Stimulated activated CD8-positive, alpha-beta memory T cell treated with anti-CD3 and anti-CD28 coated beads, Interleukin-2, amount 100 ng/mL, for 1 hour (primary cell): ENCODE measurements at regions not wholly inside any gene's neighbourhood (a gene's known extent, or its start where the extent isn't known, plus 50 kb on each side); places are given as distances from the start of the nearest gene placed in this dataset.

Experiments
- DNase-seq, 2 donors: peaks; one replicate each; pipeline ENCODE4 v3.0.0-alpha.2; 2020; ENCODE audit warnings: low read depth in 2 of 2

DNA sequence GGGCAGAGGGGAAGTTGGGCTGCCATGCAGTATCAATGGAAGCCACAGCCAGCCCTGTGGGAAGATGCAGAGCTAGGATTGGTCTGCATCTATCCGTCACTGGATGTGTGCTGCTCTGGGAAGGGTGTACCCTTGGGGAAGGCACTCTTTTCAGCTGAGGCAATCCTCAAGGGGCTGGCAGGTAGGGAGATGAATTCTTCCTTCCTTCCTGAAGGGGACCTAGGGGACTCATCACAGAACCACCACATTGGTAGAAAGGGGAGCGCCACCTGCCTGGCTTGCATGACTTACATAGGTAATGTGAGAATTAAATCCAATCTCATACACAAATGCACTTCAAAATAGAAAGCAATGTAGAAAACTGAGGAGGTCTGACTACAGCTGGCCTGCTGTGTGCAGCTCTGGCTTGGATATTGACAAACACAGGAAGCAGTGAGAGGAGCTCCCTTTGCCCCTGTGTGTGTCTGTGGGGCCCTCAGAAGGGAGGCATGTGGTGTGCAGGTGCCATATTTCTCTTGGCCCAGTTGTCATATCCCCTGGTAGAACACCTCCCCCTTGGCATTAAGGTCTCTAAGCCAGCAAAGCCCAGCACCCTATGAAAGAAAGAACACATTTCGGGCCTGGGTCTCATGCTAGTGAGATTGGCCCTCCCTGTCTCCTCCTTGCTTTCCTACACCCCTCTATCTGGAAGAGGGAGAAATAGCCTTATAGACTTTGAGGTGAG lies 260.3 kb upstream of the MOCS1 start:
- no peak for DNase-seq

DNA sequence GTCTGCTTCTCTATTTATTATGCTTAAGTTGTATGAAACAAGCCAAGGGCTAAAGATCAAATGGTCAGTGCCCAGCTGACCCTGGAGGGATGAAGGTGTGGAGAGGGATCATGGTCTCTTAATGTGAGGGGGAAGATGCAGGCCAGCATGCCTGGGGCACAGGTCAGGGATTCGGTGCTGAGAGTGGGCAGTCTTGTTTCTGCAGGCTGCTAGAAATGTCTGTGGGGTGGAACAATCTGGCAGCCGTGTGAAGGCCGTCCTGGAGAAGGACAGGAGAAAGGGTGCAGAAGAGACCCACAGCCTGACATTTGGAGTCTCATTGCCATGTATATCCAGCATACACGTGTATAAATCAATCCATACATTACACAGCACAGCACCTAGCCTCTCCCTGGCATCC lies 258.3 kb upstream of the MOCS1 start:
- DNase-seq: no peak

- no peak for DNase-seq
These were observed 254.7 kb upstream of the MOCS1 start for GRCh38 chr6:40188931-40189330.

- DNase-seq: no peak
These were observed 253.4 kb upstream of the MOCS1 start for GRCh38 chr6:40187535-40188144.

- DNase-seq: no peak
These were observed 251.2 kb upstream of the MOCS1 start for GRCh38 chr6:40185486-40185885.

DNA sequence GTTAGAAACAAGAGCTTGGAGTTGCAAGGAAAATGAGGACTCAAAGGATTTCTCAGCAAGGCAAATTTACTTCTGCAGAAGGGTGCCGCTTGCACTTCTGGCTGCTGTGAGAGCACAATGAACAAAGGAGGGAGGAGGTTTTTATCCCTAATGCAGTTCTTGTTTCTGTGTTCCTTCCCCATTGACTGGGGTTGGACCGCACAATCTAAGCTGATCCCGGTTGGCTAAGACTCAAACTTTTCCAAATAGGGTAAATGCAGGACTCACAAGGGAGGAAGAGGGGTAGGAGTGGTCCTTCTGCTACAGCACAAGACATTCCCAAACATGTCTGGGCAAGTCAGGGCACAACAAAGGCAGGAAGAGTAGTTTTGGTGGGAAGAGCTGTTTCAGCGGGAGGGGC lies 249.6 kb upstream of the MOCS1 start:
- no peak for DNase-seq

- no peak for DNase-seq
These were observed 247.1 kb upstream of the MOCS1 start for GRCh38 chr6:40181367-40181766.

- DNase-seq: no peak
These were observed 246.0 kb upstream of the MOCS1 start for GRCh38 chr6:40180271-40180670.

DNA sequence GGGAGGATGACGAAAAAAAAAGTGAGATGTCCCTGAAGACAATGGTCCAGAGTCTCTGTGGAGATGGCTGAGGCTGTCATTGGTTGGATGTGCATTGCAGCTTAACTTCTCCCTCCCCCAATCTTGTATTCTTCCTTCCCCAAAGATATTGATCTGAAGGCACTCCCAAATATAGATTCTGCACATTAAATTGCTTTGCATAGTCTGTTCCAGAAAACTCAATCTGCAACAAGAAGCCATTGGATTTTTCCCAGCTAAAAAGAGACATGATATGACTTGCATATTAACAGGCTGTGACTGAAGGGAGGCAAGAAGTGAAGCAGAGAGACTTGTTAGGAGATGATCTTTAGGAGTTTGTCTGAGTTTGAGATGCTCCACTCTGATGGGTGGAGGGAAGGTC lies 245.2 kb upstream of the MOCS1 start:
- DNase-seq: no peak

- no peak for DNase-seq
These were observed 243.3 kb upstream of the MOCS1 start for GRCh38 chr6:40177598-40177997.

GRCh38 chr6:40176152-40176551 lies 241.9 kb upstream of the MOCS1 start:
- DNase-seq: no peak

- DNase-seq: no peak
These were observed 238.0 kb upstream of the MOCS1 start for GRCh38 chr6:40172272-40172671.

DNA sequence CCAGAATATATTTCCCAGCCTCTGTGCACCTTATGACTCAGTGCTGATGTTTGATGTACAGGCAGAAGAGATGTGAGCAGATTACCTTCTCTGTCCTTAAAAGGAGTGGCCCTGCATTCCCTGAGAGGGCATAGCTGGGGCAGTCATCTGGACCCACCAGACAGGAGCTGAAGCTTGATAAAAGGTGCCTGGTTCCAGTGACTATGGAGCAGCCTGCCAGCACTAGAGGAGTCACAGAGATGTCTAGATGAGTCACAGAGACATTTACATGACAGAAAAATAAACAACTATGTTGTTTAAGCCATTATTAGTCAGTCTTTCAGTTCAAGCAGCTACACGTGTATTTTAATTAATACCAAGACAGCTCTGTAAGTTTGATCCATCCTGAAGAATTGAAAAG lies 237.1 kb upstream of the MOCS1 start:
- no peak for DNase-seq

- DNase-seq: no peak
These were observed 236.6 kb upstream of the MOCS1 start for GRCh38 chr6:40170856-40171255.

GRCh38 chr6:40169878-40170277 lies 235.6 kb upstream of the MOCS1 start:
- no peak for DNase-seq

DNA sequence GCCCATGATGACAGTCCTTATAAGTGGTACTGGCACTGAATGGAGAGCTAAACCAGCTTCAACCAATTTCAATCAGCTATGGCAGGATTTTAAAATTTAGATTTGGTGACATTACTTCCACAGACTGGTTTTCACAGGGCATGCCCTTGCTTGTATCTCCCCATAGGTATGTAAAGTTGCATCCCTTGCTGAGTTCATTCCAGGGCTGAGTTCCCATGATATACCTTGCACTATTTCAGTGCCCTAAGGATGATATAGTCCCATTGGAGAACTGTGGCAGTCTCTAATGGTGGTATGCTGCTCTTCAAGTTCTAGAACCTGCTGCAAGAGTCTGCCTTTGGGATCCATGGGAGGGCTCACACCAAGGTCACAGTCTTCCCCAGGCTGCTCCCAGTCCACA lies 232.7 kb upstream of the MOCS1 start:
- no peak for DNase-seq

DNA sequence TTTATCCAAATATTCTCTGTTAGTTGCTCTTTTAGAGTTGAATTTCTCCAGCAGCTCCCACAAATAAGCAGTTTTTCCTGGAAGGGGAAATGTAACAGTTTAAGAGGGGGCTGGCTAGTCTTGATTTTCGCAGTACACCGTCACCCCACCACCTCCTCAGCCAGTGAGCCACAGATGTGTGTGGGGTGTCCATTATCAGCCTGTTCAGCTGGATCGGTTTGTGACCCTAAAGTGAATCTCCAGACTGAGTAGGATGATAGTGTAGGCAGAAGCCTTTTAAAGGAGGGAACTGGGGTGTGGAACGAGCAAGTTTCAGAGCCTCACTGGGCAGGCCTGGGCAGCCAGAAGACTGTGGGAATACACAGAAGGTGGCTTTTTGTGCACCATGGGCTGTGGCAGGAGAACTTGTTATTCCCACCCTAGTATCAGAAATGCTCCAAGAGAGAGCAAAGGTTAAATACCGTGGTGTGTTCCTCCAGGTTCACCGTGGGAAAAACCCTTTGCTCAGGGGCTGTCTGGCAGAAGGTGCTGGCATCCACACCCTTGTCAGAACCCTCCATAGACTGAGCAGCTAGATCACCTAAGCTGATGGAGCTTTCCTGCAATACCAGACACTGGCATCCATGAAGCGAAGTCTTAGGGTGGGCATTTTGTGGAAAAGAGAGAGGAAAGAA lies 230.9 kb upstream of the MOCS1 start:
- no peak for DNase-seq

GRCh38 chr6:40164345-40164755 lies 230.1 kb upstream of the MOCS1 start:
- DNase-seq: no peak

DNA sequence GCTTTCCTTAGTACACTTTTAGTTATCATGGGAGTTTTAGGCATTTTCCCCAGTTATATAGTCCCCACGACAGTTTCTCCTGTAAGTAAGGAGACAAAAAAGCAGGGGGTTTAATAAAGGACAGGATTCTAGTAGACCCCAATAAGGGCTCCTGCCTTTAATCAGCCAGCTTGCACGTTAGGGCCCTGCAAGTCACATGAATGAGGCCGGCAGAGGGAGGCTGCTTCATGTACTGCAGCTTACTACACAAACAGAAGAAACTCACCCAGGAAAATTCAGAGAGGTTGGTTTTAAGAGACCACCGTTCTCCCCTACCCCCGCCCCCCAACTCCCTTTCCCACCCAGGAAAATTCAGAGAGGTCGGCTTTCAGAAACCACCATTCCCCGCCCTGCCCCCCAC lies 229.7 kb upstream of the MOCS1 start:
- DNase-seq: no peak

DNA sequence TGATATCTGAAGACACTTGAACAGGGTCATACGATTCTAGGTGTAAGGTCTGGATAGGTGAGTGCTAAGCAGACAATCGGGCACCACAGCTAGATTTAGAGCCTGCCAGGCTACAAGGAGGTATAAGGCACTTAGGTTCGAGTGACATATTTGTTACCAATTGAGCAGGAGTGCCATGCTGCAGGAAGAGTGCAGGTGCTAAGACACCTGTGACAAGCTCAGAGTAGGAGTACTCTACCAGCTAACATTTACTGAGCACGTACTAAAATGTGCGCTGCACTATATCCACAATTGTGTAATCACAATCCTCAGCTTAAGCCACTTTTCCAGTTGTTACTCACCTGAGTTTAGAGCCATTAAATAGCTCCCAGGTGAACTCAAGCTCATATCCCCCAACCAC lies 227.8 kb upstream of the MOCS1 start:
- no peak for DNase-seq

DNA sequence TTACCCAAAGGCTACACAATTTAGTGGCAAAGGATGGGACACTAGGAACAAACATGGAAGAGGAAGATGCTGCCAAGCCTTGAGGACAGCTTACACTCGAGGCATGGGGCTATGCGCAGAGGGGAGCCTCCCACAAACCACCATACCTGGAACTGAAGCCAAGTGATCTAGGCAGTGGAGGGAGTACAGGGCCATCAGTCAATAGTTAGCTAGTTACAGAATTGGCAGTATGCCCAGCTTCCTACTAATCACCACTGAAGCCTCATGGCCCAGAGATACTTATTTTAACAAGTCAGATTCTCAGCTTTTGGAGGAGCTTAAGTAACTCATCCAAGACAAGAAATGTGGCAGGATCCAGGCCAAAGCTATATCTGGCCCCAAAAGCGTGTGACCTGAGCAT lies 226.6 kb upstream of the MOCS1 start:
- no peak for DNase-seq

DNA sequence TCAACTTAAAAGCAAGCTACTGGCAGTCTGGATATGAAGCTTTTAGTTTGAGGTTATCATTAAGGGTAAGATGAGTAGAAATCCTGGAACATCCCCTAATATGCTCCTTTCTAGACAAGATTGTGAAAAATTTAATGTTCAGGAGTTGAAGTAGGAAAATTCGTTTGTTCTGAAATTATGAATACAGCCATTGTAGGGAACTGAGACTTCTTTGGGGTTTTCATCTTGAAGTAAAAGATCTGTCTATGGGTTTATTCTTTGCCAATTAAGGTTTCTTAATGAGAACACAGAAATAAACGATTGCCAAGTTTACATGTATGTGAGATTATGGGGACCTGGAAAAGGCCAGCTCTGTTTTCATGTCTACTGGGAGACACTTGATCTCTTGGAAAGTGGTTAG lies 225.6 kb upstream of the MOCS1 start:
- DNase-seq: no peak

DNA sequence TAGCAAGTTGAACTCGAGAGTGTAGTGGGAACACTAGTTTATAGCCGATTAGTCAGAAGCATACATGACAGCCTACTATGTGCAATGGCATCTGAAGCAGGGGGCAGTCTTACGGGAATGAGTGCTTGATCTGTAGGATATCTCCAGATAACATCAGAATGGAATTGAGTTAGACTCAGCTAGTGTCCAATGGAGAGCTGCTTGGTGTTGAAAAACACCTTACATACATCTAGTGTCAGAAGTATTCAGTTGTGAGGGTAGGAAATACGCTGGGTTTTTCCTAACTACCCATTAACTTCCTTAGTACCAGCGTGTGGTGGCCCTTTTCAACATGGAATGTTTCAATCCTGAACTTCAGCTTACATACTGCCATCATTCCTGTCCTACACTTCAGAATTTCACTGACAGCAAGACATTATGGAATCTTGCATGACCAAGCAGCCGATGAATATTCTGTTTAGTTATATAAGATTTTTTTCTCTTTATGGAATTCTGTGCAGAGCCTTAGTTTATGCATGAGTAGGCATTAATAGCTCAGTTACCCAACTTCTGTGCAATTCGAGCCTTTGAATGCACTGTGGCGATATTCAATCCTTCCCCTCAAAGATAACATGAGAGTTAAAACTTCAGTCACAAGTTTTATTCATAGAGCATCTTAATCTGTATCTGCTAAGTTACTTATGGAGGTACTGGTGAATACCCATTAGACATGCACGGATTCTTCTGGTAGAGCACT lies 218.6 kb upstream of the MOCS1 start:
- DNase-seq: no peak
